Neutrophil (primary cell): ENCODE measurements at regions not wholly inside any gene's neighbourhood (a gene's known extent, or its start where the extent isn't known, plus 50 kb on each side); places are given as distances from the start of the nearest gene placed in this dataset.

ENCODE experiments used
- H3K27ac ChIP-seq: fragments of 200-600 bp; sonication (generic); 2 replicates; pipeline ENCODE4 v1.5.1; 2016; ENCODE audit warnings: mild to moderate bottlenecking, moderate library complexity
- H3K27me3 ChIP-seq: fragments of 200-600 bp; sonication (generic); 2 replicates; pipeline ENCODE4 v1.6.0; 2016; ENCODE audit warnings: mild to moderate bottlenecking
- H3K36me3 ChIP-seq: fragments of 200-600 bp; sonication (generic); 2 replicates; pipeline ENCODE4 v1.5.1; 2017
- H3K4me1 ChIP-seq, 2 experiments: fragments of 200-600 bp in 1 of 2; sonication (generic) in 1 of 2; 1 replicate in 1 of 2; 2 replicates in 1 of 2; pipeline versions ENCODE4 v1.5.1 to v1.6.1; 2013 to 2016; ENCODE audit warnings: low read depth in 1 of 2, low read length in 1 of 2, mild to moderate bottlenecking in 1 of 2, moderate library complexity in 1 of 2; ENCODE audit not compliant: control insufficient read depth in 1 of 2, insufficient read depth in 1 of 2
- H3K4me3 ChIP-seq, 2 experiments: fragments of 200-600 bp in 1 of 2; sonication (generic) in 1 of 2; 1 replicate in 1 of 2; 2 replicates in 1 of 2; pipeline ENCODE4 v1.5.1; 2013 to 2016; ENCODE audit warnings: low read depth in 1 of 2, low read length in 1 of 2, mild to moderate bottlenecking in 1 of 2, moderate library complexity in 1 of 2
- H3K9me3 ChIP-seq: fragments of 200-600 bp; sonication (generic); 2 replicates; pipeline ENCODE4 v1.5.1; 2016
- TF ChIP-seq, protein P1 (sequence below): fragments of 200-600 bp; sonication (generic); IDR thresholded peaks from 2 replicates; pipeline ENCODE4 v1.5.1; 2016; ENCODE audit warnings: antibody characterized with exemption

DNA sequence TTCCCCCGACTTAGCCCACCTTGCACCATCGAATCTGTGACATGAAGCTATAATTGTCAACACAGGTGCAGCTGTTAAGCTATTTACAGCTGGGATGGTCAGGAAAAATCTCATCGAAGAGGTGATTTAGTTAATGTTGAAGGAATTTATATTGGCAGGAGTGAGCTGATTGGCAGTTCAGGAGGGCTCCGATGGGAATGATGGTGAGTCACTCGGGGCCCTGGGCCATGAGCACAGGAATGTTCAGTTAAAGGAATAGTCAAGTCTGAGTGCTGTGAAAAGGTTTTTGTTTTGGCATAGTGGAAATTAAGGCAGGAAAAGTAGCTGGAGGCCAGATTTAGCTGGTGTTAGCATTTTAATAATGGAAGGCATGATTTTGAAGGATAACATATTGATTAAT, 95.7 kb downstream of the OXSM start:
- Histone ChIP-seq H3K4me3 (no peak overlapping the region), H3K4me1 (no peaks in the 10 kb centered on the region), H3K36me3 (no peaks in the 10 kb centered on the region), H3K9me3 (no peaks in the 10 kb centered on the region), H3K27ac (no peak overlapping the region), H3K27me3 (peaks cover 4% of the 10 kb centered on the region)
- TF ChIP-seq, protein P1, sequence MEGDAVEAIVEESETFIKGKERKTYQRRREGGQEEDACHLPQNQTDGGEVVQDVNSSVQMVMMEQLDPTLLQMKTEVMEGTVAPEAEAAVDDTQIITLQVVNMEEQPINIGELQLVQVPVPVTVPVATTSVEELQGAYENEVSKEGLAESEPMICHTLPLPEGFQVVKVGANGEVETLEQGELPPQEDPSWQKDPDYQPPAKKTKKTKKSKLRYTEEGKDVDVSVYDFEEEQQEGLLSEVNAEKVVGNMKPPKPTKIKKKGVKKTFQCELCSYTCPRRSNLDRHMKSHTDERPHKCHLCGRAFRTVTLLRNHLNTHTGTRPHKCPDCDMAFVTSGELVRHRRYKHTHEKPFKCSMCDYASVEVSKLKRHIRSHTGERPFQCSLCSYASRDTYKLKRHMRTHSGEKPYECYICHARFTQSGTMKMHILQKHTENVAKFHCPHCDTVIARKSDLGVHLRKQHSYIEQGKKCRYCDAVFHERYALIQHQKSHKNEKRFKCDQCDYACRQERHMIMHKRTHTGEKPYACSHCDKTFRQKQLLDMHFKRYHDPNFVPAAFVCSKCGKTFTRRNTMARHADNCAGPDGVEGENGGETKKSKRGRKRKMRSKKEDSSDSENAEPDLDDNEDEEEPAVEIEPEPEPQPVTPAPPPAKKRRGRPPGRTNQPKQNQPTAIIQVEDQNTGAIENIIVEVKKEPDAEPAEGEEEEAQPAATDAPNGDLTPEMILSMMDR, result no peak

DNA sequence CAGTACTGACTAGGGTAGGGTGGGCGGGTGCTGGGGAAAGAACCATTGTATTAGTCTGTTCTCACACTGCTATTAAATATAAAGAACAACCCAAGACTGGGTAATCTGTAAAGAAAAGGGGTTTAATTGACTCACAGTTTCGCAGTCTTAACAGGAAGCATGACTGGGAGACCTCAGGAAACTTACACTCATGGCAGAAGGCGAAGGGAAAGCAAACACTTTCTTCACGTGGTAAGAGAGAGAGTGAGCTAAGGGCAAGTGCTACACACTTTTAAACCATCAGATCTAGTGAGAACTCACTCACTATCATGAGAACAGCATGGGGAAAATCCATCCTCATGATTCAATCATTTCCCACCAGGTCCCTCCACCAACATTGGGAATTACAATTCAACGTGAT, 98.0 kb downstream of the OXSM start:
- TF ChIP-seq, protein P1, result no peak
- H3K4me1 ChIP-seq, result no peaks in the 10 kb centered on the region
- no peak overlapping the region for H3K4me3 ChIP-seq

DNA sequence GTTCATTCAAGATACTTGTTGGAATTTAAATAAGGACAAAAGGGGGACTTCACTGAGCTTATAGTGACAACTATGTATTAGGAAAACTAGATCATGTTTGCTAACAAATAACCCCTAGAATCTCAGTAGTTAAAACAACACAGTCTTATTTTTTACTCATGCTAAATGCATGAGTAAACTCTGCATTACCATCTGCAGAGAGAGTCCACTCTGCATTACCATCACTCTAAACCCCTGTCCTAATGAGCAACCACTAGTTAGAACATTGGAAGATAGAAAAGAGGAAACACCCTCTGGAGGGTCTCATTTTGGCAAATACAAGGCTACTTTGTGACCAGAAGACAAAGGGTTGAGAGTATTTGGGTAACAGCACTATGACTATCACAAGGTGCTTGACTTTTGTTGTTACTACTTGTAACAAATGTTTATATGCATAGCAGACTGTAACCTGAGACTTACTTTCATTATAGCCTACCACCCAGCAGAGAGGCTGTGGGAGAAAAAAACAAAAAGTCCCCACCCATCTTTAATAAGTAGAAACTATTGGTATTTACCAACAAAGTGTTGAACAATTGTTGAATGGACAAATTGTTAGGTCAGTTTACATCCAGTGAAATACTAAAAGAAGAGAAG, 99.1 kb downstream of the OXSM start:
- Histone ChIP-seq H3K9me3 (no peaks in the 10 kb centered on the region), H3K27me3 (peaks cover 4% of the 10 kb centered on the region), H3K4me3 (no peak overlapping the region)

More for the DNA sequence above, 98.0 kb downstream of the OXSM start:
- no peaks in the 10 kb centered on the region for H3K36me3 ChIP-seq
- H3K27ac ChIP-seq, result no peak overlapping the region
- peaks cover 4% of the 10 kb centered on the region for H3K27me3 ChIP-seq
- H3K9me3 ChIP-seq, result no peaks in the 10 kb centered on the region

DNA sequence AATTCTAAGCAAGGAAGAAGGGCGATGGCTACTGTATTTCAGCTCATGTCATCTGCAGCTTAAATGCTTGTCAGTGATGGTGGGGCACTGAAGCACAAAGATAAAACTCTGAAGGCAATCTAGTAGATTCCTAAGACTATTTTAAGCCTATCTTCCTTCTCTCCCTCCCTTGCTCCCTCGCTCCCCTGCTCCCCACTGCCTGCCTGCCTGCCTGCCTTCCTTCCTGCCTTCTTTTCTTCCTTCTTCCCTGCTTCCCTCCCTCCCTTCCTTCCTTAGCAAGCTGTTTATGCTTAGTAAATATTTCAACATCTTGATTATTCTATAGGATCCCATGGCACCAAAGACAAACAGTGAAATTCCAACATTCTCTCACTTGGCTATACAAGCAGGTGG, 99.6 kb downstream of the OXSM start:
- Histone ChIP-seq H3K4me3 (no peak overlapping the region), H3K4me1 (no peaks in the 10 kb centered on the region), H3K27me3 (peaks cover 4% of the 10 kb centered on the region), H3K36me3 (no peaks in the 10 kb centered on the region), H3K9me3 (no peaks in the 10 kb centered on the region), H3K27ac (no peak overlapping the region)
- TF ChIP-seq, protein P1, result no peak

More for the DNA sequence above, 99.1 kb downstream of the OXSM start:
- Histone ChIP-seq H3K27ac (no peak overlapping the region), H3K4me1 (no peaks in the 10 kb centered on the region), H3K36me3 (no peaks in the 10 kb centered on the region)
- TF ChIP-seq, protein P1, result no peak

DNA sequence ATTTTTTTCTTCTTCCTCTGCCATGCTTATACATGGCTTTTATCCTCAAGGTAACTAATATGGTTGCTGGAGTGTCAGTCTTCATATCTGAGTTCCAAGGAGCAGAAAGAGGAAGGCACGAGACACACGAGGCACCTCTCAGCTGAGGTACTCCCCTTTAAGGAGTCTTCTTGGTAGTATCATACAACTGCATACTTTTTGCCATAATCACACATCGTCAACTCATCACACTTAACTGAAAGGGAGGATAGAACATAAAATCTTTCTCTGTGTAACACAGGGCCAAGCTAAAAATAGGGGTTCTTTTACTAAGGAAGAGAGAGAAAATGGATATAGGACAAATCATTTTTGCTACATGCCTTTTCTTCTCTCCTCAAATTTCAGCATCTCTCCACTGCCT, 104.2 kb downstream of the OXSM start:
- no peak overlapping the region for H3K27ac ChIP-seq
- no peaks in the 10 kb centered on the region for H3K9me3 ChIP-seq
- no peaks in the 10 kb centered on the region for H3K4me1 ChIP-seq
- H3K36me3 ChIP-seq, result no peaks in the 10 kb centered on the region
- TF ChIP-seq, protein P1, result no peak
- H3K27me3 ChIP-seq, result peaks cover 4% of the 10 kb centered on the region
- no peak overlapping the region for H3K4me3 ChIP-seq
